Caco-2 (cell line): ENCODE measurements at regions not wholly inside any gene's neighbourhood (a gene's known extent, or its start where the extent isn't known, plus 50 kb on each side); places are given as distances from the start of the nearest gene placed in this dataset.
A peak's percentile ranks its signal among the peaks of the same experiment; 100 is the strongest.

Source experiments
- BruUV-seq: library from RNA; stranded (reverse); fragments of 400-500 nt; replicated peaks from 2 replicates; lab custom pipeline; 2021; lab: Mats Ljungman, UMichigan
- CTCF ChIA-PET: fragments of 300-600 bp; sonication (Branson Sonifier 250); formaldehyde crosslinking; loops from one replicate; lab custom pipeline; 2022; ENCODE audit warnings: antibody characterized with exemption; lab: Charles Lee
- POLR2A ChIA-PET: fragments of 300-600 bp; sonication (Branson Sonifier 250); formaldehyde crosslinking; loops from one replicate; lab custom pipeline; 2022; ENCODE audit warnings: antibody characterized with exemption; lab: Charles Lee
- DNase-seq, 2 experiments: peaks; one replicate each; pipeline versions ENCODE4 v3.0.0 to v3.0.0-alpha.2; 2020 to 2022
- H3K27me3 ChIP-seq: replicated peaks from 2 replicates; pipeline ENCODE4 v1.6.0; 2011; ENCODE audit warnings: low read length; ENCODE audit not compliant: control insufficient read depth, insufficient read depth
- H3K36me3 ChIP-seq: 2 replicates; pipeline ENCODE4 v1.5.1; 2011; ENCODE audit warnings: low read length; ENCODE audit not compliant: control insufficient read depth, insufficient read depth
- H3K4me1 ChIP-seq: fragments of 250-450 bp; sonication (Bioruptor Pico); 2 replicates; pipeline ENCODE4 v1.5.1; 2020; ENCODE audit warnings: mild to moderate bottlenecking
- H3K4me3 ChIP-seq: 2 replicates; pipeline ENCODE4 v1.5.1; 2011; ENCODE audit warnings: low read depth, mild to moderate bottlenecking, control low read depth, low read length
- H3K9me3 ChIP-seq: fragments of 250-450 bp; sonication (Bioruptor Pico); 2 replicates; pipeline ENCODE4 v1.5.1; 2020; ENCODE audit warnings: mild to moderate bottlenecking, moderate library complexity
- H3K27ac Mint-ChIP-seq: one replicate; pipeline ENCODE4 v1.8.0; 2022; ENCODE audit warnings: mixed read lengths; ENCODE audit not compliant: unreplicated experiment
- H3K27me3 Mint-ChIP-seq: one replicate; pipeline ENCODE4 v1.8.0; 2022; ENCODE audit warnings: mixed read lengths; ENCODE audit not compliant: insufficient read depth, unreplicated experiment
- H3K36me3 Mint-ChIP-seq: one replicate; pipeline ENCODE4 v1.8.0; 2022; ENCODE audit warnings: mild to moderate bottlenecking, mixed read lengths; ENCODE audit not compliant: insufficient read depth, unreplicated experiment
- H3K4me1 Mint-ChIP-seq: one replicate; pipeline ENCODE4 v1.8.0; 2022; ENCODE audit warnings: low read depth, mixed read lengths; ENCODE audit not compliant: unreplicated experiment
- H3K4me3 Mint-ChIP-seq: one replicate; pipeline ENCODE4 v1.8.0; 2022; ENCODE audit warnings: mild to moderate bottlenecking, moderate library complexity, mixed read lengths; ENCODE audit not compliant: unreplicated experiment
- H3K9me3 Mint-ChIP-seq: one replicate; pipeline ENCODE4 v1.8.0; 2022; ENCODE audit warnings: mixed read lengths; ENCODE audit not compliant: unreplicated experiment
- CTCF ChIP-seq, 2 experiments: fragments of 200-600 bp in 1 of 2; IDR thresholded peaks; 1 replicate in 1 of 2; 2 replicates in 1 of 2; pipeline versions ENCODE4 v1.5.1 to v1.8.0; 2011 to 2022; ENCODE audit warnings: antibody characterized with exemption in 1 of 2, control low read depth in 1 of 2, inconsistent platforms in 1 of 2, low read depth in 1 of 2, low read length in 1 of 2, mild to moderate bottlenecking in 1 of 2, moderate library complexity in 1 of 2; ENCODE audit not compliant: insufficient read depth in 1 of 2, severe bottlenecking in 1 of 2, unreplicated experiment in 1 of 2
- intact Hi-C: fragments of 100-400 bp; cut with micrococcal nuclease; formaldehyde crosslinking; loops from one replicate; pipeline ENCODE4 v1.10.0; 2022; ENCODE audit not compliant: unreplicated experiment

GRCh38 chr10:69696073-69696731 lies 66.2 kb downstream of the FAM241B start:
- CTCF ChIA-PET, result interaction anchor here (1.0 to 1.9 kb wide), 6 partner anchors 18 to 105 kb away, joined by 3 to 11 read pairs (median 4); no protein-coding TSS in a partner anchor
- Histone ChIP-seq H3K27me3 (no peaks in the 10 kb centered on the region; the same call in 1 of the 2 replicates), H3K4me1 (no peaks in the 10 kb centered on the region), H3K9me3 (no peaks in the 10 kb centered on the region), H3K4me3 (no peak overlapping the region), H3K36me3 (no peaks in the 10 kb centered on the region)
- no TSS peak for BruUV-seq
- no peaks in the 10 kb centered on the region for H3K9me3 Mint-ChIP-seq
- intact Hi-C loops, result loop anchor here (1.0 kb wide), 3 partner anchors 21 to 218 kb away; no protein-coding TSS in a partner anchor
- no peak overlapping the region for H3K4me3 Mint-ChIP-seq
- H3K36me3 Mint-ChIP-seq, result no peaks in the 10 kb centered on the region
- H3K4me1 Mint-ChIP-seq, result no peaks in the 10 kb centered on the region
- peak overlapping the region; percentile 69 for H3K27ac Mint-ChIP-seq
- peak; percentile 68 to 85 for TF ChIP-seq CTCF (IDR thresholded peaks at IDR 0.05; ENCODE audit: insufficient read depth in 1 of 2, low read depth in 1 of 2, low read length in 1 of 2, severe bottlenecking in 1 of 2, unreplicated experiment in 1 of 2)
- DNase-seq, result peak in 1 of 2 experiments; percentile 80
- peaks cover 23% of the 10 kb centered on the region for H3K27me3 Mint-ChIP-seq
- POLR2A ChIA-PET, result no interaction called here

GRCh38 chr10:69697006-69697405 lies 67.0 kb downstream of the FAM241B start:
- Mint-ChIP-seq H3K9me3 (no peaks in the 10 kb centered on the region), H3K4me1 (no peaks in the 10 kb centered on the region), H3K27ac (no peak overlapping the region), H3K27me3 (peaks cover 24% of the 10 kb centered on the region), H3K36me3 (no peaks in the 10 kb centered on the region), H3K4me3 (no peak overlapping the region)
- CTCF ChIA-PET, result interaction anchor here (0.6 to 1.9 kb wide), 4 partner anchors 20 to 232 kb away, joined by 3 to 11 read pairs (median 5); no protein-coding TSS in a partner anchor
- H3K4me3 ChIP-seq, result no peak overlapping the region
- H3K9me3 ChIP-seq, result no peaks in the 10 kb centered on the region
- no peak for TF ChIP-seq CTCF (IDR thresholded peaks at IDR 0.05; ENCODE audit: insufficient read depth in 1 of 2, low read depth in 1 of 2, low read length in 1 of 2, severe bottlenecking in 1 of 2, unreplicated experiment in 1 of 2)
- no TSS peak for BruUV-seq
- H3K4me1 ChIP-seq, result no peaks in the 10 kb centered on the region
- H3K27me3 ChIP-seq, result no peaks in the 10 kb centered on the region; the same call in 1 of the 2 replicates
- no peak for DNase-seq
- intact Hi-C loops, result no loop called here
- POLR2A ChIA-PET, result no interaction called here
- H3K36me3 ChIP-seq, result no peaks in the 10 kb centered on the region

GRCh38 chr10:69703256-69703655 lies 73.2 kb downstream of the FAM241B start:
- no peaks in the 10 kb centered on the region for H3K36me3 ChIP-seq
- peaks cover 31% of the 10 kb centered on the region for H3K27me3 Mint-ChIP-seq
- H3K27ac Mint-ChIP-seq, result no peak overlapping the region
- no peaks in the 10 kb centered on the region for H3K4me1 Mint-ChIP-seq
- CTCF ChIA-PET, result no interaction called here
- POLR2A ChIA-PET, result no interaction called here
- peaks cover 11% of the 10 kb centered on the region for H3K9me3 Mint-ChIP-seq
- no peak overlapping the region for H3K4me3 ChIP-seq
- no peaks in the 10 kb centered on the region for H3K4me1 ChIP-seq
- no peaks in the 10 kb centered on the region; the same call in 1 of the 2 replicates for H3K9me3 ChIP-seq
- TF ChIP-seq CTCF (IDR thresholded peaks at IDR 0.05; ENCODE audit: insufficient read depth in 1 of 2, low read depth in 1 of 2, low read length in 1 of 2, severe bottlenecking in 1 of 2, unreplicated experiment in 1 of 2), result no peak
- peaks cover 1% of the 10 kb centered on the region; the same call in 1 of the 2 replicates for H3K27me3 ChIP-seq
- no peak for DNase-seq
- intact Hi-C loops, result no loop called here
- no peak overlapping the region for H3K4me3 Mint-ChIP-seq
- no peaks in the 10 kb centered on the region for H3K36me3 Mint-ChIP-seq
- BruUV-seq, result no TSS peak
